KMS-11 (cell line): ENCODE measurements at regions not wholly inside any gene's neighbourhood (a gene's known extent, or its start where the extent isn't known, plus 50 kb on each side); places are given as distances from the start of the nearest gene placed in this dataset.
A peak's percentile ranks its signal among the peaks of the same experiment; 100 is the strongest.

Source experiments
- H2AFZ ChIP-seq: fragments of 200-600 bp; sonication (generic); 2 replicates; pipeline ENCODE4 v1.6.1; 2016; ENCODE audit warnings: antibody characterized with exemption, mixed run types, low read depth
- H3K27ac ChIP-seq: fragments of 200-600 bp; sonication (generic); 2 replicates; pipeline ENCODE4 v1.6.1; 2016; ENCODE audit warnings: mild to moderate bottlenecking, mixed run types
- H3K27me3 ChIP-seq: fragments of 200-600 bp; sonication (generic); 2 replicates; pipeline ENCODE4 v1.6.1; 2017; ENCODE audit warnings: mild to moderate bottlenecking, low read depth, mixed run types, moderate library complexity; ENCODE audit not compliant: insufficient read depth
- H3K36me3 ChIP-seq: fragments of 200-600 bp; sonication (generic); 2 replicates; pipeline ENCODE4 v1.6.1; 2017; ENCODE audit warnings: mild to moderate bottlenecking, mixed run types; ENCODE audit not compliant: insufficient read depth
- H3K4me1 ChIP-seq: fragments of 200-600 bp; sonication (generic); 2 replicates; pipeline ENCODE4 v1.6.1; 2016; ENCODE audit warnings: mild to moderate bottlenecking, low read depth, mixed run types; ENCODE audit not compliant: poor library complexity, severe bottlenecking
- H3K4me2 ChIP-seq: fragments of 200-600 bp; sonication (generic); 2 replicates; pipeline ENCODE4 v1.7.0; 2016; ENCODE audit warnings: mild to moderate bottlenecking, mixed run types
- H3K4me3 ChIP-seq: fragments of 200-600 bp; sonication (generic); IDR thresholded peaks from 2 replicates; pipeline ENCODE4 v1.6.1; 2017; ENCODE audit warnings: low read depth, low read length, mixed read lengths; ENCODE audit not compliant: insufficient read depth
- H3K79me2 ChIP-seq: fragments of 200-600 bp; sonication (generic); 2 replicates; pipeline ENCODE4 v1.6.1; 2016; ENCODE audit warnings: low read depth, mixed run types; ENCODE audit not compliant: insufficient read depth
- H3K9ac ChIP-seq: fragments of 200-600 bp; sonication (generic); 2 replicates; pipeline ENCODE4 v1.6.1; 2016; ENCODE audit warnings: mild to moderate bottlenecking, mixed run types
- H4K20me1 ChIP-seq: fragments of 200-600 bp; sonication (generic); 2 replicates; pipeline ENCODE4 v1.6.1; 2016; ENCODE audit warnings: mild to moderate bottlenecking, mixed run types; ENCODE audit not compliant: insufficient read depth
- TF ChIP-seq, protein P1 (sequence below): fragments of 200-600 bp; sonication (generic); conservative IDR thresholded peaks from 2 replicates; pipeline ENCODE4 v1.6.1; 2017; ENCODE audit warnings: low read depth, mild to moderate bottlenecking, antibody characterized with exemption, low read length, moderate library complexity, mixed read lengths

DNA sequence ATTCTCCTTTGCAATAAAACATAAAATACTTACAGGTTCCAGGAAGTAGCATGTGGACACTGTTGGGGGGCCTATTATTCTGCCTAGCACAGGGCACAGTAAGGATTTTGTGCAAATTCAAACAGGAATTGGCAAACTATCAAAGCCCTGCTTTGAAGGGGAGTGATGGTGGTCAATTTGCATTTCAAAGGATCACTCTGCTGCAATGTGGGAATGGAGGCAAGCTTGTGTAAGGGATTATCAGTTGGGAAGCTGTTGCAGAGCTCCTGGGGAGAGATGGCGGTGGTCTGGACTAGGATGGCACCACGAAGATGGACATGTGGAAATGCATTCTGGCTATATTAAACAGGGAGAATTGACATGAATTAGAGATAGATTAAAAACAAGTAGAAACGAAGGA, 990.7 kb upstream of the RBFOX1 start:
- H3K79me2 ChIP-seq = no peaks in the 10 kb centered on the region

DNA sequence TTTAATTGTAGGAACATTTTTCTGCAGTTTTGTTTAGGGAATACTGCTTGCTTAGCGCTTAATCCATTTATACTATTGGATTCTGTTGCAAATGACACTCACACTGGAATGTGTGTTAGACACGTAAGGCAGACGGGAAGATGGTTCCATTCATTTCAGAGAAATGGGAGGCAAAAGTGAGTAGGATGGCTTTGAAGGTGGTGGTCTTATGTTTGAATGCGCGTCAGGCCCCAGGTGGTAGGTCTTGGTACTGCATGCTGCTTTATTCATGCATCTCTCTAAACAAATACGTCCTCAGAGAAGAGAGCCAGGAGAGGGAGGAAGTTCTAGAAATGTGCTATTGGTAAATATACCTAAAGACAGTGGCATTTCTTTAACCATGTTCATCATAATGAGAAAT, 997.6 kb upstream of the RBFOX1 start:
- Histone ChIP-seq H2AFZ (no peak overlapping the region), H3K4me2 (no peak overlapping the region), H3K4me1 (no peaks in the 10 kb centered on the region), H3K9ac (no peak overlapping the region), H3K27me3 (no peaks in the 10 kb centered on the region), H3K36me3 (no peaks in the 10 kb centered on the region), H3K27ac (no peak overlapping the region), H3K79me2 (no peaks in the 10 kb centered on the region), H4K20me1 (no peaks in the 10 kb centered on the region), H3K4me3 (no peak overlapping the region)
- TF ChIP-seq, protein P1, sequence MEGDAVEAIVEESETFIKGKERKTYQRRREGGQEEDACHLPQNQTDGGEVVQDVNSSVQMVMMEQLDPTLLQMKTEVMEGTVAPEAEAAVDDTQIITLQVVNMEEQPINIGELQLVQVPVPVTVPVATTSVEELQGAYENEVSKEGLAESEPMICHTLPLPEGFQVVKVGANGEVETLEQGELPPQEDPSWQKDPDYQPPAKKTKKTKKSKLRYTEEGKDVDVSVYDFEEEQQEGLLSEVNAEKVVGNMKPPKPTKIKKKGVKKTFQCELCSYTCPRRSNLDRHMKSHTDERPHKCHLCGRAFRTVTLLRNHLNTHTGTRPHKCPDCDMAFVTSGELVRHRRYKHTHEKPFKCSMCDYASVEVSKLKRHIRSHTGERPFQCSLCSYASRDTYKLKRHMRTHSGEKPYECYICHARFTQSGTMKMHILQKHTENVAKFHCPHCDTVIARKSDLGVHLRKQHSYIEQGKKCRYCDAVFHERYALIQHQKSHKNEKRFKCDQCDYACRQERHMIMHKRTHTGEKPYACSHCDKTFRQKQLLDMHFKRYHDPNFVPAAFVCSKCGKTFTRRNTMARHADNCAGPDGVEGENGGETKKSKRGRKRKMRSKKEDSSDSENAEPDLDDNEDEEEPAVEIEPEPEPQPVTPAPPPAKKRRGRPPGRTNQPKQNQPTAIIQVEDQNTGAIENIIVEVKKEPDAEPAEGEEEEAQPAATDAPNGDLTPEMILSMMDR = peak; percentile 77

More for the DNA sequence above, 990.7 kb upstream of the RBFOX1 start:
- TF ChIP-seq, protein P1 = no peak
- Histone ChIP-seq H2AFZ (no peak overlapping the region), H3K4me3 (no peak overlapping the region), H3K9ac (no peak overlapping the region), H3K27ac (no peak overlapping the region), H4K20me1 (no peaks in the 10 kb centered on the region), H3K27me3 (no peaks in the 10 kb centered on the region), H3K4me2 (no peak overlapping the region), H3K36me3 (no peaks in the 10 kb centered on the region), H3K4me1 (no peaks in the 10 kb centered on the region)

DNA sequence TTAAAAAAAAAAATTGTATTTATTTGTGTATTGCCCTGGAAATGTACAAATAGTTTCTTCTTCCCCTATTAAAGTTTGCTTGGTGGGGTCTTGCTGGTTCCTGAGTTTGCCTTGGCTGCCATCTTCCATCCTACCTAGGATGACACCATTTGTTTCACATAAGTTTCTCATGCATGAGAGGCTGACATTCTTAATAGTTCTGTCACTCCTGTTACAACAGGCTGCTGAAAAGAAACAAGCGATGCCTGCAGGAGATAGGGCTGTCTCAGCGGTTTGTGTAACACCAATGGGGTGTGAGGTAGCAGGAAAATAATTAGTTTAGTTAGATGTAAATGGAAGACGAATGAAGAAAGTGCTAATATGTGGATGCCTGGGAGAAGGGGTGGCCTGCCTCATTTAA, 1000.9 kb upstream of the RBFOX1 start:
- TF ChIP-seq, protein P1 = no peak
- Histone ChIP-seq H3K4me3 (no peak overlapping the region), H3K4me2 (no peak overlapping the region)

DNA sequence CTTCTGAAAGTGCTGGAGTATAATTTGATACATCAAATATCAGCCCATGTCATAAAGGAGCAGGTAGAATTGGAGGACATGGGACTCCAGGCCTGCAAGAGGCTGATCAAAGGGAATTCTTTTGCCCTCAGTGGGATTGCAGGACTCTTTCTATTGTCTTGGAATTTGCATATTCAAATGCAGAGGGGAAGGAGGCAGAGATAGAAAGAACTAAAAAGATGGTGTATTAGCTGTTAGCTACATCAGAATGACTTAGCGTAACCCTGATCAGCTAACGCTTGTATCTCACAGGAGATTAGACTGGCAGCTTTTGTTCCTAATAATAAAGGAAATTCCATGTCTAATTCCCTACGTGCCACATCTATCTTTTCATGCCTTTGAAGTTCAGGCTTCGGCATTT, 1014.7 kb upstream of the RBFOX1 start:
- Histone ChIP-seq H3K4me3 (no peak overlapping the region), H3K36me3 (no peaks in the 10 kb centered on the region), H3K4me2 (no peak overlapping the region), H3K27me3 (no peaks in the 10 kb centered on the region), H3K4me1 (no peaks in the 10 kb centered on the region), H3K79me2 (no peaks in the 10 kb centered on the region), H4K20me1 (no peaks in the 10 kb centered on the region), H2AFZ (no peak overlapping the region), H3K27ac (no peak overlapping the region), H3K9ac (no peak overlapping the region)
- TF ChIP-seq, protein P1 = no peak

More for the DNA sequence above, 1000.9 kb upstream of the RBFOX1 start:
- Histone ChIP-seq H3K36me3 (no peaks in the 10 kb centered on the region), H3K9ac (no peak overlapping the region), H3K79me2 (no peaks in the 10 kb centered on the region), H2AFZ (no peak overlapping the region), H4K20me1 (no peaks in the 10 kb centered on the region), H3K27ac (no peak overlapping the region), H3K27me3 (no peaks in the 10 kb centered on the region), H3K4me1 (no peaks in the 10 kb centered on the region)
